Neural progenitor cell (in vitro differentiated cells): ENCODE measurements at regions not wholly inside any gene's neighbourhood (a gene's known extent, or its start where the extent isn't known, plus 50 kb on each side); places are given as distances from the start of the nearest gene placed in this dataset.
"Not testable (repeated sequence)": the region's sequence is repeated elsewhere in the genome, so short reads cannot be mapped to it uniquely, and the experiment has no call there.

Experiments
- DNase-seq: peaks from one replicate; pipeline ENCODE4 v3.0.0-alpha.2; 2016; ENCODE audit warnings: low spot score
- H2AFZ ChIP-seq: fragments of 200-600 bp; sonication (generic); replicated peaks from 2 replicates; pipeline ENCODE4 v1.6.1; 2016; ENCODE audit warnings: antibody characterized with exemption
- H3F3A ChIP-seq: fragments of 200-600 bp; sonication (generic); 2 replicates; pipeline ENCODE4 v1.6.1; 2016; ENCODE audit warnings: antibody characterized with exemption, low read depth
- H3K27ac ChIP-seq: fragments of 200-600 bp; sonication (generic); 2 replicates; pipeline ENCODE4 v1.5.1; 2016; ENCODE audit warnings: mild to moderate bottlenecking
- H3K27me3 ChIP-seq: fragments of 200-600 bp; sonication (generic); 2 replicates; pipeline ENCODE4 v1.6.1; 2016; ENCODE audit warnings: mild to moderate bottlenecking, moderate library complexity
- H3K36me3 ChIP-seq: fragments of 200-600 bp; sonication (generic); 2 replicates; pipeline ENCODE4 v1.5.1; 2016
- H3K4me1 ChIP-seq: fragments of 200-600 bp; sonication (generic); 2 replicates; pipeline ENCODE4 v1.6.1; 2016; ENCODE audit warnings: mixed run types
- H3K4me2 ChIP-seq: fragments of 200-600 bp; sonication (generic); 2 replicates; pipeline ENCODE4 v1.6.1; 2016
- H3K4me3 ChIP-seq: fragments of 200-600 bp; sonication (generic); 2 replicates; pipeline ENCODE4 v1.5.1; 2016
- H3K79me2 ChIP-seq: fragments of 200-600 bp; sonication (generic); 2 replicates; pipeline ENCODE4 v1.6.1; 2016; ENCODE audit warnings: low read depth
- H3K9ac ChIP-seq: fragments of 200-600 bp; sonication (generic); 2 replicates; pipeline ENCODE4 v1.6.1; 2016
- H3K9me3 ChIP-seq: fragments of 200-600 bp; sonication (generic); 2 replicates; pipeline ENCODE4 v1.5.1; 2016; ENCODE audit warnings: low read depth
- H4K20me1 ChIP-seq: fragments of 200-600 bp; sonication (generic); 2 replicates; pipeline ENCODE4 v1.6.1; 2016; ENCODE audit warnings: low read depth
- H3K27ac Mint-ChIP-seq: 3 replicates; pipeline ENCODE4 v1.8.0; 2021; ENCODE audit warnings: mixed read lengths
- H3K27me3 Mint-ChIP-seq: 2 replicates; pipeline ENCODE4 v1.8.0; 2022; ENCODE audit warnings: low read depth, mild to moderate bottlenecking, inconsistent platforms, moderate library complexity, mixed read lengths; ENCODE audit not compliant: insufficient read depth
- H3K36me3 Mint-ChIP-seq: 3 replicates; pipeline ENCODE4 v1.8.0; 2021; ENCODE audit warnings: mixed read lengths
- H3K4me1 Mint-ChIP-seq: 3 replicates; pipeline ENCODE4 v1.8.0; 2021; ENCODE audit warnings: mixed read lengths
- H3K4me3 Mint-ChIP-seq: 3 replicates; pipeline ENCODE4 v1.8.0; 2021; ENCODE audit warnings: mild to moderate bottlenecking, moderate library complexity, mixed read lengths
- H3K9me3 Mint-ChIP-seq: 3 replicates; pipeline ENCODE4 v1.8.0; 2020; ENCODE audit warnings: mixed read lengths
- CTCF ChIP-seq: fragments of 200-600 bp; sonication (generic); IDR thresholded peaks from 2 replicates; pipeline ENCODE4 v1.5.1; 2017; ENCODE audit warnings: antibody characterized with exemption, mild to moderate bottlenecking
- EZH2 ChIP-seq: fragments of 200-600 bp; sonication (generic); IDR thresholded peaks from 2 replicates; pipeline ENCODE4 v1.6.1; 2017; ENCODE audit warnings: antibody characterized with exemption, mild to moderate bottlenecking, moderate library complexity
- EZH2phosphoT487 ChIP-seq: fragments of 200-600 bp; sonication (generic); IDR thresholded peaks from 2 replicates; pipeline ENCODE4 v1.6.1; 2017; ENCODE audit warnings: antibody characterized with exemption

GRCh38 chr5:100402071-100402470 is 133.1 kb upstream of the FAM174A start:
- Histone ChIP-seq H3K4me3 (no peak overlapping the region), H3K4me1 (no peaks in the 10 kb centered on the region), H3K9me3 (no peaks in the 10 kb centered on the region), H2AFZ (no peak overlapping the region), H4K20me1 (no peaks in the 10 kb centered on the region), H3K27ac (no peak overlapping the region), H3K36me3 (no peaks in the 10 kb centered on the region), H3K9ac (no peak overlapping the region), H3K79me2 (no peaks in the 10 kb centered on the region), H3K27me3 (no peaks in the 10 kb centered on the region), H3F3A (no peaks in the 10 kb centered on the region), H3K4me2 (no peak overlapping the region)
- Mint-ChIP-seq H3K4me3 (no peak overlapping the region), H3K36me3 (no peaks in the 10 kb centered on the region), H3K27ac (no peak overlapping the region), H3K4me1 (peaks cover 5% of the 10 kb centered on the region), H3K9me3 (no peaks in the 10 kb centered on the region), H3K27me3 (no peaks in the 10 kb centered on the region)
- DNase-seq: no peak
- no peak for TF ChIP-seq EZH2
- TF ChIP-seq EZH2phosphoT487: no peak
- TF ChIP-seq CTCF: no peak

- no peaks in the 10 kb centered on the region for H3K27me3 ChIP-seq
- Mint-ChIP-seq H3K9me3 (no peaks in the 10 kb centered on the region), H3K27ac (no peak overlapping the region), H3K27me3 (no peaks in the 10 kb centered on the region), H3K4me3 (no peak overlapping the region), H3K4me1 (peaks cover 5% of the 10 kb centered on the region), H3K36me3 (no peaks in the 10 kb centered on the region)
- DNase-seq: no peak
- H3F3A ChIP-seq: no peaks in the 10 kb centered on the region
- no peaks in the 10 kb centered on the region for H3K36me3 ChIP-seq
- no peak overlapping the region for H3K4me2 ChIP-seq
- no peak overlapping the region for H3K27ac ChIP-seq
- no peaks in the 10 kb centered on the region for H3K9me3 ChIP-seq
- H3K4me1 ChIP-seq: no peaks in the 10 kb centered on the region
- TF ChIP-seq EZH2phosphoT487 (no peak), EZH2 (no peak), CTCF (no peak)
- H2AFZ ChIP-seq: no peak overlapping the region
- no peaks in the 10 kb centered on the region for H3K79me2 ChIP-seq
- no peaks in the 10 kb centered on the region for H4K20me1 ChIP-seq
- no peak overlapping the region for H3K4me3 ChIP-seq
- H3K9ac ChIP-seq: no peak overlapping the region
These were observed 134.0 kb upstream of the FAM174A start for GRCh38 chr5:100401149-100401548.

GRCh38 chr5:100398815-100399214 is 136.4 kb upstream of the FAM174A start:
- not testable (repeated sequence) for H3K27me3 Mint-ChIP-seq, H3K4me1 ChIP-seq, H3K9ac ChIP-seq, H3K36me3 Mint-ChIP-seq, H3K9me3 Mint-ChIP-seq, H3K27ac Mint-ChIP-seq, H3K9me3 ChIP-seq, H3K36me3 ChIP-seq, H2AFZ ChIP-seq, H4K20me1 ChIP-seq, H3K4me1 Mint-ChIP-seq, H3K79me2 ChIP-seq, H3K4me3 Mint-ChIP-seq, H3K4me3 ChIP-seq, H3F3A ChIP-seq, H3K27me3 ChIP-seq, H3K4me2 ChIP-seq
- peak overlapping the region; percentile 32 for H3K27ac ChIP-seq
- DNase-seq: peak; percentile 41
- peak; percentile 41 for TF ChIP-seq EZH2phosphoT487

GRCh38 chr5:100379254-100379858 is 155.8 kb upstream of the FAM174A start:
- H3K4me3 Mint-ChIP-seq: not testable (repeated sequence)

GRCh38 chr5:100364757-100365478 is 170.3 kb upstream of the FAM174A start:
- H4K20me1 ChIP-seq, H3K27me3 ChIP-seq, H3K27ac ChIP-seq, H3K4me2 ChIP-seq, H3K9me3 Mint-ChIP-seq, H3K9ac ChIP-seq, H2AFZ ChIP-seq, H3K27me3 Mint-ChIP-seq, H3K9me3 ChIP-seq, H3F3A ChIP-seq, H3K4me3 ChIP-seq, H3K4me1 ChIP-seq, H3K4me3 Mint-ChIP-seq, H3K36me3 ChIP-seq, DNase-seq, H3K79me2 ChIP-seq, H3K36me3 Mint-ChIP-seq, H3K27ac Mint-ChIP-seq: not testable (repeated sequence)
- peaks cover 10% of the 10 kb centered on the region for H3K4me1 Mint-ChIP-seq

More at GRCh38 chr5:100379254-100379858, 155.8 kb upstream of the FAM174A start:
- H3K36me3 ChIP-seq, H3K9ac ChIP-seq, H3K27ac ChIP-seq, H3K27ac Mint-ChIP-seq, H3K36me3 Mint-ChIP-seq, H3K4me1 ChIP-seq, H3K79me2 ChIP-seq, H3F3A ChIP-seq, H3K9me3 Mint-ChIP-seq, DNase-seq, H3K27me3 Mint-ChIP-seq, H3K4me3 ChIP-seq, H3K27me3 ChIP-seq, H3K9me3 ChIP-seq, H3K4me2 ChIP-seq, H3K4me1 Mint-ChIP-seq, H4K20me1 ChIP-seq, H2AFZ ChIP-seq: not testable (repeated sequence)

- H3K9ac ChIP-seq, H3K4me1 ChIP-seq, H3K27me3 ChIP-seq, H3F3A ChIP-seq, H3K79me2 ChIP-seq, H3K27ac Mint-ChIP-seq, H3K36me3 ChIP-seq, H3K4me2 ChIP-seq, H3K9me3 Mint-ChIP-seq, H3K27ac ChIP-seq, H4K20me1 ChIP-seq, H3K4me3 Mint-ChIP-seq, H2AFZ ChIP-seq, H3K27me3 Mint-ChIP-seq, DNase-seq, H3K36me3 Mint-ChIP-seq, H3K9me3 ChIP-seq, H3K4me3 ChIP-seq: not testable (repeated sequence)
- peaks cover 10% of the 10 kb centered on the region for H3K4me1 Mint-ChIP-seq
These were observed 170.8 kb upstream of the FAM174A start for GRCh38 chr5:100364343-100364742.
